ENCODE measurements at regions not wholly inside any gene's neighbourhood (a gene's known extent, or its start where the extent isn't known, plus 50 kb on each side); places are given as distances from the start of the nearest gene placed in this dataset.

- intact Hi-C loops (cut with DNase I), result no loop called here
- DNase-seq (ENCODE audit: low spot score), result no peak
These were observed 323.2 kb downstream of the RDH14 start for GRCh38 chr2:18237298-18237697.

GRCh38 chr2:18232731-18233438 lies 327.6 kb downstream of the RDH14 start:
- DNase-seq (ENCODE audit: low spot score), result no peak

GRCh38 chr2:18230668-18231067 lies 329.8 kb downstream of the RDH14 start:
- DNase-seq (ENCODE audit: low spot score), result no peak
- intact Hi-C loops (cut with DNase I), result no loop called here

More at GRCh38 chr2:18232731-18233438, 327.6 kb downstream of the RDH14 start:
- intact Hi-C loops (cut with DNase I), result no loop called here

- no peak for DNase-seq (ENCODE audit: low spot score)
- intact Hi-C loops (cut with DNase I), result no loop called here
These were observed 340.8 kb downstream of the RDH14 start for GRCh38 chr2:18219676-18220075.

GRCh38 chr2:18218160-18218933 lies 339.9 kb downstream of the KCNS3 start:
- no peak for DNase-seq (ENCODE audit: low spot score)
- intact Hi-C loops (cut with DNase I), result no loop called here

- DNase-seq (ENCODE audit: low spot score), result no peak
- intact Hi-C loops (cut with DNase I), result no loop called here
These were observed 336.5 kb downstream of the KCNS3 start for GRCh38 chr2:18214936-18215335.

GRCh38 chr2:18213986-18214385 lies 335.5 kb downstream of the KCNS3 start:
- intact Hi-C loops (cut with DNase I), result no loop called here

GRCh38 chr2:18209934-18210639 lies 331.6 kb downstream of the KCNS3 start:
- DNase-seq (ENCODE audit: low spot score), result no peak
- intact Hi-C loops (cut with DNase I), result no loop called here

More at GRCh38 chr2:18213986-18214385, 335.5 kb downstream of the KCNS3 start:
- no peak for DNase-seq (ENCODE audit: low spot score)

- no peak for DNase-seq (ENCODE audit: low spot score)
- intact Hi-C loops (cut with DNase I), result no loop called here
These were observed 330.5 kb downstream of the KCNS3 start for GRCh38 chr2:18208956-18209355.

- no peak for DNase-seq (ENCODE audit: low spot score)
- intact Hi-C loops (cut with DNase I), result no loop called here
These were observed 322.3 kb downstream of the KCNS3 start for GRCh38 chr2:18200771-18201170.

GRCh38 chr2:18198677-18199076 lies 320.2 kb downstream of the KCNS3 start:
- intact Hi-C loops (cut with DNase I), result no loop called here

GRCh38 chr2:18194161-18194560 lies 315.7 kb downstream of the KCNS3 start:
- no peak for DNase-seq (ENCODE audit: low spot score)
- intact Hi-C loops (cut with DNase I), result no loop called here

More at GRCh38 chr2:18198677-18199076, 320.2 kb downstream of the KCNS3 start:
- no peak for DNase-seq (ENCODE audit: low spot score)

- DNase-seq (ENCODE audit: low spot score), result no peak
- intact Hi-C loops (cut with DNase I), result no loop called here
These were observed 308.5 kb downstream of the KCNS3 start for GRCh38 chr2:18186816-18187613.

GRCh38 chr2:18182861-18183260 lies 304.4 kb downstream of the KCNS3 start:
- intact Hi-C loops (cut with DNase I), result no loop called here
- no peak for DNase-seq (ENCODE audit: low spot score)

GRCh38 chr2:18180912-18181311 lies 302.4 kb downstream of the KCNS3 start:
- intact Hi-C loops (cut with DNase I), result no loop called here
- no peak for DNase-seq (ENCODE audit: low spot score)

- DNase-seq (ENCODE audit: low spot score), result no peak
- intact Hi-C loops (cut with DNase I), result no loop called here
These were observed 301.7 kb downstream of the KCNS3 start for GRCh38 chr2:18180031-18180610.

- intact Hi-C loops (cut with DNase I), result loop anchor here (10.0 kb wide), 1 partner anchor 196 kb away; no protein-coding TSS in a partner anchor
These were observed 300.4 kb downstream of the KCNS3 start for GRCh38 chr2:18178736-18179349.

GRCh38 chr2:18176679-18177215 lies 298.3 kb downstream of the KCNS3 start:
- DNase-seq (ENCODE audit: low spot score), result no peak
- intact Hi-C loops (cut with DNase I), result loop anchor here (10.0 kb wide), 1 partner anchor 198 kb away; no protein-coding TSS in a partner anchor

More at GRCh38 chr2:18178736-18179349, 300.4 kb downstream of the KCNS3 start:
- no peak for DNase-seq (ENCODE audit: low spot score)
